Activated CD8-positive, alpha-beta T cell treated with anti-CD3 and anti-CD28 coated beads for 36 hours (primary cell): ENCODE measurements at regions not wholly inside any gene's neighbourhood (a gene's known extent, or its start where the extent isn't known, plus 50 kb on each side); places are given as distances from the start of the nearest gene placed in this dataset.

Source experiments
- ATAC-seq: fragments of 200-7000 bp; cut with Tn5 transposase; one replicate; pipeline ENCODE4 v1.10.0; 2021; ENCODE audit warnings: mild to moderate bottlenecking, moderate library complexity
- CTCF ChIA-PET: fragments of 350-600 bp; sonication (Branson Sonifier 250); formaldehyde crosslinking; loops from one replicate; lab custom pipeline; 2021; ENCODE audit warnings: antibody characterized with exemption; lab: Charles Lee
- POLR2A ChIA-PET: fragments of 350-600 bp; sonication (Branson Sonifier 250); formaldehyde crosslinking; loops from one replicate; lab custom pipeline; 2021; ENCODE audit warnings: antibody characterized with exemption; lab: Charles Lee
- DNase-seq: peaks from one replicate; pipeline ENCODE4 v3.0.0-alpha.2; 2020
- H3K27ac Mint-ChIP-seq: one replicate; pipeline ENCODE4 v1.8.0; 2021; ENCODE audit warnings: mild to moderate bottlenecking, mixed read lengths
- H3K27me3 Mint-ChIP-seq: one replicate; pipeline ENCODE4 v1.8.0; 2021; ENCODE audit warnings: mixed read lengths
- H3K36me3 Mint-ChIP-seq: one replicate; pipeline ENCODE4 v1.8.0; 2021; ENCODE audit warnings: low read depth, mixed read lengths
- H3K4me1 Mint-ChIP-seq: one replicate; pipeline ENCODE4 v1.8.0; 2021; ENCODE audit warnings: low read depth, mixed read lengths
- H3K4me3 Mint-ChIP-seq: one replicate; pipeline ENCODE4 v1.8.0; 2021; ENCODE audit warnings: mild to moderate bottlenecking, moderate library complexity, mixed read lengths
- H3K9me3 Mint-ChIP-seq: one replicate; pipeline ENCODE4 v1.8.0; 2021; ENCODE audit warnings: mixed read lengths
- intact Hi-C: fragments of 100-400 bp; cut with micrococcal nuclease; formaldehyde crosslinking; loops from one replicate; pipeline ENCODE4 v1.10.0; 2022
- TF ChIP-seq, protein P1 (sequence below): fragments of 200-600 bp; IDR thresholded peaks from one replicate; pipeline ENCODE4 v1.8.0; 2022; ENCODE audit warnings: antibody characterized with exemption, mild to moderate bottlenecking

DNA sequence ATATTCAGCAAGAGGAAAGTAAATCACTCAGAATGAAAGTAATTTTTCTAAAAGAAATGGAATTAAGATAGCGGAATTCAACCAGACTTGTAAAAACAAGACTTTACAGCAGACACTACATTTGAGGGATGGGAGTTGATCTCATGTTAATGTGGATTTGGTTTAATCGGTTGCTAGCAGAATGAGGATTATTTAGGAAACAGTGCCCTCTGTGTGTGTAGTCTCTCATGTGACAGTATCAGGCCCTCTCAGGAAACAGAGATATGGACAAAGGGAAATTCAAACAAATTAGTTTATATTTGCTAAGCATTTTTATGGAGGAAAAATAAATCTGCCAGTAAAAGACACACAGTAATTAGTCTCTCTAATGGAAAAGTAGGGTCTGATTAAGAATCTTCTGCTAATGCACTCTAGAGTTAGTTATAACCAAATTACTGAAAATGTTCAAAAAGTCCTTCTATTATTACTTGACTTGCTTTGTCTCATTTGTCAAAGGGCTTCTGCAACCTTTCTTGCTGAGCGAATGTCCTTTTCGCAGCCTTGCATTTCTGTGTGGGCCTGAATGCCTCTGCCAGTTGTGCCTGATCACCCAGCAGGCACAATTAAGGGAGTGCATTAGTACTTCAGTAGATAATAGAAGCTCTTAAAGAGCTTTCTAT is 1282.3 kb upstream of the TENM3 start:
- no peak overlapping the region for H3K4me3 Mint-ChIP-seq
- CTCF ChIA-PET: no interaction called here
- no peaks in the 10 kb centered on the region for H3K9me3 Mint-ChIP-seq
- POLR2A ChIA-PET: no interaction called here
- no peaks in the 10 kb centered on the region for H3K4me1 Mint-ChIP-seq
- intact Hi-C loops: no loop called here
- no peak overlapping the region for H3K27ac Mint-ChIP-seq
- H3K27me3 Mint-ChIP-seq: no peaks in the 10 kb centered on the region
- TF ChIP-seq, protein P1, sequence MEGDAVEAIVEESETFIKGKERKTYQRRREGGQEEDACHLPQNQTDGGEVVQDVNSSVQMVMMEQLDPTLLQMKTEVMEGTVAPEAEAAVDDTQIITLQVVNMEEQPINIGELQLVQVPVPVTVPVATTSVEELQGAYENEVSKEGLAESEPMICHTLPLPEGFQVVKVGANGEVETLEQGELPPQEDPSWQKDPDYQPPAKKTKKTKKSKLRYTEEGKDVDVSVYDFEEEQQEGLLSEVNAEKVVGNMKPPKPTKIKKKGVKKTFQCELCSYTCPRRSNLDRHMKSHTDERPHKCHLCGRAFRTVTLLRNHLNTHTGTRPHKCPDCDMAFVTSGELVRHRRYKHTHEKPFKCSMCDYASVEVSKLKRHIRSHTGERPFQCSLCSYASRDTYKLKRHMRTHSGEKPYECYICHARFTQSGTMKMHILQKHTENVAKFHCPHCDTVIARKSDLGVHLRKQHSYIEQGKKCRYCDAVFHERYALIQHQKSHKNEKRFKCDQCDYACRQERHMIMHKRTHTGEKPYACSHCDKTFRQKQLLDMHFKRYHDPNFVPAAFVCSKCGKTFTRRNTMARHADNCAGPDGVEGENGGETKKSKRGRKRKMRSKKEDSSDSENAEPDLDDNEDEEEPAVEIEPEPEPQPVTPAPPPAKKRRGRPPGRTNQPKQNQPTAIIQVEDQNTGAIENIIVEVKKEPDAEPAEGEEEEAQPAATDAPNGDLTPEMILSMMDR: no peak
- ATAC-seq (no peak), DNase-seq (no peak)
- H3K36me3 Mint-ChIP-seq: no peaks in the 10 kb centered on the region

DNA sequence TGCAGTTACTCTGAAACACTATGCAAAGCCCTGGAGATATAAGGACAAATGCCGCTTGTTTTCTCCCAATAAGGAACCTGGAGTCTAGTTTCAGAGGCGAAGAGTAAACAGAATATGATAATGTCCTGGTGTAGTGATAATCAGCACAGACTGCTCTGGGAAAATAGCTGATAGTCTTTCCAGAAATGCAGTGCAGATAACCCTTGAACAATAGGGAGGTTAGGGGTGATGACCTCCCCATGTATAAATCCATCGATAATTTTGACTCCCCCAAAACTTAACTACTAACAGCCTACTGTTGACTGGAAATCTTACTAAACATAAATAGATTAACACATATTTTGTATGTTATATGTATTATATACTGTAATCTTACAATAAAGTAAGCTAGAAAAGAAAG is 1280.9 kb upstream of the TENM3 start:
- CTCF ChIA-PET: no interaction called here
- no peaks in the 10 kb centered on the region for H3K27me3 Mint-ChIP-seq
- H3K4me1 Mint-ChIP-seq: no peaks in the 10 kb centered on the region
- POLR2A ChIA-PET: no interaction called here
- H3K36me3 Mint-ChIP-seq: no peaks in the 10 kb centered on the region
- ATAC-seq (no peak), DNase-seq (no peak)
- TF ChIP-seq, protein P1: no peak
- intact Hi-C loops: no loop called here
- H3K27ac Mint-ChIP-seq: no peak overlapping the region
- no peak overlapping the region for H3K4me3 Mint-ChIP-seq
- no peaks in the 10 kb centered on the region for H3K9me3 Mint-ChIP-seq

DNA sequence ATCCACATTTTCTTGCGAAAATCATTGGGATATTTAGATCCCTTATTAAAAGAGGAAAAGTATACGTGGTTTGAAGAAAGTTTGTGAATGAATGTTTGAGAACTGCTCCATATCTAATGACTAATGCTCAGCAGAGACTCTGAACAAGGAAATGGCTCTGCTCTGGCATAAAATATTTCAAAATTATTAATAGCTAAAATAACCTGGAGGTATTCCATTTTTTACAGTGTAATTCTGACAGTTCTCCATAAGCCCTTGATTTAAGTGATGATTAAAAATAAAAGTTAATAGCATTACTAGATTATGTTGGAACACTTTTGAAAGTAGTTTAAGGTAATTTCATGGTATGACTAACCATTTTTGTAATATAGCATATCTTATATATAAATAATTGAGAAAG is 1276.9 kb upstream of the TENM3 start:
- TF ChIP-seq, protein P1: no peak
- no peak overlapping the region for H3K27ac Mint-ChIP-seq
- H3K4me1 Mint-ChIP-seq: no peaks in the 10 kb centered on the region
- H3K36me3 Mint-ChIP-seq: no peaks in the 10 kb centered on the region
- ChIA-PET POLR2A (no interaction called here), CTCF (no interaction called here)
- H3K27me3 Mint-ChIP-seq: no peaks in the 10 kb centered on the region
- ATAC-seq (no peak), DNase-seq (no peak)
- intact Hi-C loops: no loop called here
- no peaks in the 10 kb centered on the region for H3K9me3 Mint-ChIP-seq
- H3K4me3 Mint-ChIP-seq: no peak overlapping the region

DNA sequence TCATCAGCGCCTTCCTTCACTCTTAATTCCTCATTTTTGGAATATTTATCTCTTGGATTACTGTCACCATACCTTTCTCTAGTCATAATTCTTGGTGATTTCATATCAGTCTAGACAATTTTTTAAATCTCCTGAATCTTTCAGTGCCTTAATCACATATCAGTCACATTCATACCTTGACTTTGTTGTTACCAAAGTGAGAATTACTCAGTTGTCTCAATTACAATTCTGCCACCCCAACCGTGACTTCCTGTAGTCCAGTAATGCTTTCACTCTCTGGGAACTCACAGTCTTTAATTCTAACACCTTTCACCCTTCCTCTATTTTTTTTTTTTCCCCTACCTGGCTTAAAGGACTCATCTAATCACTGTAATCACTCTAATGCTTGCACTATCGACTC is 1275.3 kb upstream of the TENM3 start:
- no peak overlapping the region for H3K4me3 Mint-ChIP-seq
- intact Hi-C loops: no loop called here
- no peak for ATAC-seq
- DNase-seq: no peak
- H3K27ac Mint-ChIP-seq: no peak overlapping the region
- no peaks in the 10 kb centered on the region for H3K27me3 Mint-ChIP-seq
- no peaks in the 10 kb centered on the region for H3K36me3 Mint-ChIP-seq
- TF ChIP-seq, protein P1: no peak
- no peaks in the 10 kb centered on the region for H3K9me3 Mint-ChIP-seq
- POLR2A ChIA-PET: no interaction called here
- CTCF ChIA-PET: no interaction called here
- H3K4me1 Mint-ChIP-seq: no peaks in the 10 kb centered on the region

DNA sequence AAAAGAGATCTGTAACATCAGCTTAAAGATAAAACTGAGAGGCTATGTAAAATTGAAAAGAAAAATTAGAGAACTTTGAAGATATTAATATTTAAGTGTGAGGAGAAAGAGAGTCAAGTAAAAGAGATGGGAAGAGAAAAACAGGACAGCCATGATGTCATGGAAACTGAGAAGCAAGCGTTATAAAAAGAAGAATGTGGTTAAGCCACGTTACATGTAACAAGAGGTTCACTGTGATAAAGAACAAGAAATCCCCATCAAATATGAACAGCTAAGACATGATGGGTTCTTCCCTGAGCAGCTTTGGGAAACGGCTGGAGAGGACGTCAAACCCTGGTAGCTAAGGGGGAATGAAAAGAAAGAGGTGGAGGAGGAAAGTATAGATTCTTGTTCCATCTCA is 1269.3 kb upstream of the TENM3 start:
- Mint-ChIP-seq H3K9me3 (no peaks in the 10 kb centered on the region), H3K27ac (no peak overlapping the region), H3K36me3 (no peaks in the 10 kb centered on the region), H3K4me1 (no peaks in the 10 kb centered on the region), H3K4me3 (no peak overlapping the region), H3K27me3 (no peaks in the 10 kb centered on the region)
- POLR2A ChIA-PET: no interaction called here
- DNase-seq: no peak
- TF ChIP-seq, protein P1: no peak
- CTCF ChIA-PET: no interaction called here
- no peak for ATAC-seq
- intact Hi-C loops: no loop called here
